ENCODE measurements at regions not wholly inside any gene's neighbourhood (a gene's known extent, or its start where the extent isn't known, plus 50 kb on each side); places are given as distances from the start of the nearest gene placed in this dataset.

DNA sequence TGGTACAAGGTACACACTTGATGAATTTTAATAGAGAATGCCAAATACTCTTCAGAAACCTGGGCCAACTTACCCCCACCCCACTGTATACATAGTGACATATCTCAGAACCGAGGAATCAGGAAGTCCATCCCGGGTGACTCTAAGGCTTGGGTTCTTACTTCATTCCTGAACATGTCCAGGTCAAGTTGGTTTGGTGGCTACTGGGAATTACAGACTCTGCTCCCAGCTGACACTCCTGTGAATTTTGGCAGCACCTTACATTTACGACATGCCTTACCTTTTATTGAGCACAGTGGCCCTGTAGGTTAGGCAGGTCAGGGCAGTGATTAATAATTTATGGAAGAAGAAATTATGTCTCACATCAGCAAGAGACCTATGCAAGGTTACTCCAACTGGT lies 70.1 kb upstream of the LDLRAD3 start:
- TF ChIP-seq, protein P1, sequence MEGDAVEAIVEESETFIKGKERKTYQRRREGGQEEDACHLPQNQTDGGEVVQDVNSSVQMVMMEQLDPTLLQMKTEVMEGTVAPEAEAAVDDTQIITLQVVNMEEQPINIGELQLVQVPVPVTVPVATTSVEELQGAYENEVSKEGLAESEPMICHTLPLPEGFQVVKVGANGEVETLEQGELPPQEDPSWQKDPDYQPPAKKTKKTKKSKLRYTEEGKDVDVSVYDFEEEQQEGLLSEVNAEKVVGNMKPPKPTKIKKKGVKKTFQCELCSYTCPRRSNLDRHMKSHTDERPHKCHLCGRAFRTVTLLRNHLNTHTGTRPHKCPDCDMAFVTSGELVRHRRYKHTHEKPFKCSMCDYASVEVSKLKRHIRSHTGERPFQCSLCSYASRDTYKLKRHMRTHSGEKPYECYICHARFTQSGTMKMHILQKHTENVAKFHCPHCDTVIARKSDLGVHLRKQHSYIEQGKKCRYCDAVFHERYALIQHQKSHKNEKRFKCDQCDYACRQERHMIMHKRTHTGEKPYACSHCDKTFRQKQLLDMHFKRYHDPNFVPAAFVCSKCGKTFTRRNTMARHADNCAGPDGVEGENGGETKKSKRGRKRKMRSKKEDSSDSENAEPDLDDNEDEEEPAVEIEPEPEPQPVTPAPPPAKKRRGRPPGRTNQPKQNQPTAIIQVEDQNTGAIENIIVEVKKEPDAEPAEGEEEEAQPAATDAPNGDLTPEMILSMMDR (conservative IDR thresholded peaks at IDR 0.05; ENCODE audit: low read depth, low read length): no peak
- TF ChIP-seq EZH2 (IDR thresholded peaks at IDR 0.05; ENCODE audit: borderline replicate concordance, low read depth, low read length, poor library complexity, severe bottlenecking): no peak
